ENCODE measurements at regions not wholly inside any gene's neighbourhood (a gene's known extent, or its start where the extent isn't known, plus 50 kb on each side); places are given as distances from the start of the nearest gene placed in this dataset.

- Histone ChIP-seq H3K4me3 (ENCODE audit: low read depth, low read length) (no peak overlapping the region), H3K4me1 (ENCODE audit: control insufficient read depth, insufficient read depth, low read length) (no peaks in the 10 kb centered on the region), H3K9me3 (ENCODE audit: control insufficient read depth, insufficient read depth, low read depth, low read length) (no peaks in the 10 kb centered on the region), H3K36me3 (ENCODE audit: control insufficient read depth, insufficient read depth, low read length) (no peaks in the 10 kb centered on the region), H3K27me3 (ENCODE audit: control insufficient read depth, insufficient read depth, low read length) (no peaks in the 10 kb centered on the region), H3K9ac (ENCODE audit: low read length) (no peak overlapping the region), H3K27ac (ENCODE audit: low read depth, low read length) (no peak overlapping the region)
These were observed 126.9 kb downstream of the SETD4 start for GRCh38 chr21:35933466-35933865.

GRCh38 chr21:35932232-35932911 is 128.0 kb downstream of the SETD4 start:
- Histone ChIP-seq H3K4me1 (ENCODE audit: control insufficient read depth, insufficient read depth, low read length) (no peaks in the 10 kb centered on the region), H3K4me3 (ENCODE audit: low read depth, low read length) (no peak overlapping the region), H3K27me3 (ENCODE audit: control insufficient read depth, insufficient read depth, low read length) (no peaks in the 10 kb centered on the region), H3K27ac (ENCODE audit: low read depth, low read length) (no peak overlapping the region), H3K9ac (ENCODE audit: low read length) (no peak overlapping the region), H3K36me3 (ENCODE audit: control insufficient read depth, insufficient read depth, low read length) (no peaks in the 10 kb centered on the region), H3K9me3 (ENCODE audit: control insufficient read depth, insufficient read depth, low read depth, low read length) (no peaks in the 10 kb centered on the region)

DNA sequence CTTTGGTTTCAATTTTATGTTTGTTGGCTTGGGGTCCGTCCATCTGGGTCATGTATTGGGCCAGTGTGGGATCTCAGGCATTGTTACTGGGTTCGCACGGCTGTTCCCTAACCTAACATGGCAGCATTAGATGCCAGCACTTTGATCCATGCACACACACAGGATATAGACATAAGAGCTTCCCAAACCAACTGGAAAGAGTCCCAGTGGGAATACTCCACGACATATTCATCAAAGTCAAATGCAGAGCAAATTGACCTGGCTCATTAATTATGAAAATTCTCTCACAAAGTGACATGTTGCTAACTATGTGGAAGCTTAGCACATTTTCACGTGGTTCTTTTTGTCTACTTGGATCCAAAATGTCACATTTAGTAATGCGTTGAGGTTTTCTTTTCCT is 130.4 kb downstream of the SETD4 start:
- no peaks in the 10 kb centered on the region for H3K4me1 ChIP-seq (ENCODE audit: control insufficient read depth, insufficient read depth, low read length)
- H3K27me3 ChIP-seq (ENCODE audit: control insufficient read depth, insufficient read depth, low read length): no peaks in the 10 kb centered on the region
- no peaks in the 10 kb centered on the region for H3K36me3 ChIP-seq (ENCODE audit: control insufficient read depth, insufficient read depth, low read length)
- no peaks in the 10 kb centered on the region for H3K9me3 ChIP-seq (ENCODE audit: control insufficient read depth, insufficient read depth, low read depth, low read length)
- H3K4me3 ChIP-seq (ENCODE audit: low read depth, low read length): no peak overlapping the region
- no peak overlapping the region for H3K27ac ChIP-seq (ENCODE audit: low read depth, low read length)
- H3K9ac ChIP-seq (ENCODE audit: low read length): no peak overlapping the region

- no peaks in the 10 kb centered on the region for H3K36me3 ChIP-seq (ENCODE audit: control insufficient read depth, insufficient read depth, low read length)
- H3K27me3 ChIP-seq (ENCODE audit: control insufficient read depth, insufficient read depth, low read length): no peaks in the 10 kb centered on the region
- H3K4me1 ChIP-seq (ENCODE audit: control insufficient read depth, insufficient read depth, low read length): no peaks in the 10 kb centered on the region
- no peak overlapping the region for H3K27ac ChIP-seq (ENCODE audit: low read depth, low read length)
- no peak overlapping the region for H3K4me3 ChIP-seq (ENCODE audit: low read depth, low read length)
- H3K9me3 ChIP-seq (ENCODE audit: control insufficient read depth, insufficient read depth, low read depth, low read length): no peaks in the 10 kb centered on the region
- no peak overlapping the region for H3K9ac ChIP-seq (ENCODE audit: low read length)
These were observed 133.1 kb downstream of the SETD4 start for GRCh38 chr21:35927262-35927661.

- no peak overlapping the region for H3K9ac ChIP-seq (ENCODE audit: low read length)
- H3K27me3 ChIP-seq (ENCODE audit: control insufficient read depth, insufficient read depth, low read length): no peaks in the 10 kb centered on the region
These were observed 134.2 kb downstream of the SETD4 start for GRCh38 chr21:35926003-35926740.

DNA sequence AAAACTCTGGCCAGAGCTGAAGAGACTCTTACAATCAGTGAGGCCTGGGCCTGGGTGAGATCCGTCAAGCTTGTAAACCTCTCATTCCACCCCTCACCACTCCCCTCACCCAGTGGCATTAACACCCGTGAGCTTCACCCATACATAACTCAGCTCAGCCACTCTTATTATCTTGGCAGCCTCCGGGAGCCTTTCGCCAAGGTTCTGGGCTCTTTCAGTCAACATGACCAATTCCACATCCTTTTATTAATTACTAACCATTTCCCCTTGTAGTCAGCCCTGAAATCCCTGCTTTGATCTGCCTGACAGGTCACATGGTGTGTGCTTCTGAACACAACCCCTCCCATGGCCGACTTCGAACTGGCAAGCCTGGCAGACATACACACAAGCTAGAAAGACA is 134.8 kb downstream of the SETD4 start:
- no peaks in the 10 kb centered on the region for H3K27me3 ChIP-seq (ENCODE audit: control insufficient read depth, insufficient read depth, low read length)
- no peaks in the 10 kb centered on the region for H3K4me1 ChIP-seq (ENCODE audit: control insufficient read depth, insufficient read depth, low read length)
- H3K27ac ChIP-seq (ENCODE audit: low read depth, low read length): no peak overlapping the region
- no peak overlapping the region for H3K4me3 ChIP-seq (ENCODE audit: low read depth, low read length)
- H3K9ac ChIP-seq (ENCODE audit: low read length): no peak overlapping the region
- no peaks in the 10 kb centered on the region for H3K9me3 ChIP-seq (ENCODE audit: control insufficient read depth, insufficient read depth, low read depth, low read length)
- no peaks in the 10 kb centered on the region for H3K36me3 ChIP-seq (ENCODE audit: control insufficient read depth, insufficient read depth, low read length)

More at GRCh38 chr21:35926003-35926740, 134.2 kb downstream of the SETD4 start:
- Histone ChIP-seq H3K27ac (ENCODE audit: low read depth, low read length) (no peak overlapping the region), H3K4me1 (ENCODE audit: control insufficient read depth, insufficient read depth, low read length) (no peaks in the 10 kb centered on the region), H3K4me3 (ENCODE audit: low read depth, low read length) (no peak overlapping the region), H3K9me3 (ENCODE audit: control insufficient read depth, insufficient read depth, low read depth, low read length) (no peaks in the 10 kb centered on the region), H3K36me3 (ENCODE audit: control insufficient read depth, insufficient read depth, low read length) (no peaks in the 10 kb centered on the region)

DNA sequence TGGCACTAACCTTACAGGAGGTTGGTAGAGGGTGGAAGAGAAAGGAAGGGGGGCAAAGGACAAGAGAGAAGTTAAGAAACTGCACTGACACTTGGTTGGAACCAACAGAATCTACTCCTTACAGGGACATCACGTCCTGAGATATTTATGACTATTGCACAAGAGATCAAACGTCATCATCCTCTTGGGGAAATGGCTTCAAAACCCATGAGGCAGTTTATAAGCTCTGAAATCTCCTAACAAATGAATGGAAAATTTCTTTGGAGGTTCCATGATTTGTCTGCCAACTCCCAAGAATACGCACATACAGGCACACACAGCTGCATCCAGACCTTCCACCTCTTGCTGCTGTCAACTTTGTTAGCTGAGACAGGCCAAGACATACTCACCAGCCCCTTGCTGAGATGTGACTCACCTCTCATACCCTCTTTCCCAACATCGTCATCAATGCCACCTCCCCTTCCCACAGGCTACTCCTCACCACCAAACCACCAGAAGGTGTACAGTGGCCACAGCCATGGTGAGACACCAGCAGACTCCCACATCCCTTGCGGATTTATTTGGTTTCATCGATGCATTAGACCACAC is 135.5 kb downstream of the SETD4 start:
- H3K9me3 ChIP-seq (ENCODE audit: control insufficient read depth, insufficient read depth, low read depth, low read length): no peaks in the 10 kb centered on the region
- H3K27ac ChIP-seq (ENCODE audit: low read depth, low read length): no peak overlapping the region

GRCh38 chr21:35923971-35924370 is 136.4 kb downstream of the SETD4 start:
- Histone ChIP-seq H3K9me3 (ENCODE audit: control insufficient read depth, insufficient read depth, low read depth, low read length) (no peaks in the 10 kb centered on the region), H3K9ac (ENCODE audit: low read length) (no peak overlapping the region), H3K4me1 (ENCODE audit: control insufficient read depth, insufficient read depth, low read length) (no peaks in the 10 kb centered on the region), H3K36me3 (ENCODE audit: control insufficient read depth, insufficient read depth, low read length) (no peaks in the 10 kb centered on the region), H3K27ac (ENCODE audit: low read depth, low read length) (no peak overlapping the region), H3K4me3 (ENCODE audit: low read depth, low read length) (no peak overlapping the region), H3K27me3 (ENCODE audit: control insufficient read depth, insufficient read depth, low read length) (no peaks in the 10 kb centered on the region)

More for the DNA sequence above, 135.5 kb downstream of the SETD4 start:
- no peaks in the 10 kb centered on the region for H3K36me3 ChIP-seq (ENCODE audit: control insufficient read depth, insufficient read depth, low read length)
- no peaks in the 10 kb centered on the region for H3K4me1 ChIP-seq (ENCODE audit: control insufficient read depth, insufficient read depth, low read length)
- no peaks in the 10 kb centered on the region for H3K27me3 ChIP-seq (ENCODE audit: control insufficient read depth, insufficient read depth, low read length)
- no peak overlapping the region for H3K4me3 ChIP-seq (ENCODE audit: low read depth, low read length)
- H3K9ac ChIP-seq (ENCODE audit: low read length): no peak overlapping the region

DNA sequence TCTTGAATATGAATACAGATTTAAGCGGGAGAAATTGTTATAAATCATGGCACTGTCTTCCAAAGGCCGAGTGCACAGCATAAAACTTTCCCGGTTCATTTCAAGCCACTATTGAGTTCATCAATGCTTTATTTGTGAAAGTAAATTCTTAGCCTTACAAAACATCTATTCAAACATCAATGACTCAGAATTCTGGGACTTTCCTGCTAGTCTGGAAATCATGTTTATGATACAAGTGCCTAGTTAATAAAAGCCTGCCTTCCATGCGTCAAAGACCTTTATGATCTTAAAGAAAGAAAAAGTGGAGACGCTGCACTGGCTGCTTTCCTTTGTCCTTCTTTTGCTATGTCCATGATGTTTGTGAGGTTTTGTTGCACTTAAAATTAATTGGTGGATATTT is 137.7 kb downstream of the SETD4 start:
- no peaks in the 10 kb centered on the region for H3K9me3 ChIP-seq (ENCODE audit: control insufficient read depth, insufficient read depth, low read depth, low read length)
- H3K9ac ChIP-seq (ENCODE audit: low read length): no peak overlapping the region
- no peak overlapping the region for H3K27ac ChIP-seq (ENCODE audit: low read depth, low read length)
- H3K36me3 ChIP-seq (ENCODE audit: control insufficient read depth, insufficient read depth, low read length): no peaks in the 10 kb centered on the region
- no peaks in the 10 kb centered on the region for H3K4me1 ChIP-seq (ENCODE audit: control insufficient read depth, insufficient read depth, low read length)
- no peaks in the 10 kb centered on the region for H3K27me3 ChIP-seq (ENCODE audit: control insufficient read depth, insufficient read depth, low read length)
- H3K4me3 ChIP-seq (ENCODE audit: low read depth, low read length): no peak overlapping the region

- no peak overlapping the region for H3K4me3 ChIP-seq (ENCODE audit: low read depth, low read length)
- H3K27me3 ChIP-seq (ENCODE audit: control insufficient read depth, insufficient read depth, low read length): no peaks in the 10 kb centered on the region
- no peaks in the 10 kb centered on the region for H3K9me3 ChIP-seq (ENCODE audit: control insufficient read depth, insufficient read depth, low read depth, low read length)
- H3K4me1 ChIP-seq (ENCODE audit: control insufficient read depth, insufficient read depth, low read length): no peaks in the 10 kb centered on the region
- H3K36me3 ChIP-seq (ENCODE audit: control insufficient read depth, insufficient read depth, low read length): no peaks in the 10 kb centered on the region
- H3K9ac ChIP-seq (ENCODE audit: low read length): no peak overlapping the region
- no peak overlapping the region for H3K27ac ChIP-seq (ENCODE audit: low read depth, low read length)
These were observed 138.9 kb downstream of the SETD4 start for GRCh38 chr21:35921471-35921870.

- Histone ChIP-seq H3K4me1 (ENCODE audit: control insufficient read depth, insufficient read depth, low read length) (no peaks in the 10 kb centered on the region), H3K27ac (ENCODE audit: low read depth, low read length) (no peak overlapping the region), H3K36me3 (ENCODE audit: control insufficient read depth, insufficient read depth, low read length) (no peaks in the 10 kb centered on the region), H3K9ac (ENCODE audit: low read length) (no peak overlapping the region), H3K27me3 (ENCODE audit: control insufficient read depth, insufficient read depth, low read length) (no peaks in the 10 kb centered on the region), H3K9me3 (ENCODE audit: control insufficient read depth, insufficient read depth, low read depth, low read length) (peaks cover 4% of the 10 kb centered on the region; the same call in 1 of the 2 replicates), H3K4me3 (ENCODE audit: low read depth, low read length) (no peak overlapping the region)
These were observed 139.9 kb downstream of the SETD4 start for GRCh38 chr21:35920436-35920835.
